Ishikawa (cell line): ENCODE measurements at regions not wholly inside any gene's neighbourhood (a gene's known extent, or its start where the extent isn't known, plus 50 kb on each side); places are given as distances from the start of the nearest gene placed in this dataset.

Source experiments
- CREB1 ChIP-seq: IDR thresholded peaks from 2 replicates; pipeline ENCODE4 v1.6.1; 2012; ENCODE audit warnings: low read depth
- TEAD4 ChIP-seq: IDR thresholded peaks from 2 replicates; pipeline ENCODE4 v1.6.1; 2012
- ZBTB7A ChIP-seq: IDR thresholded peaks from 2 replicates; pipeline ENCODE4 v1.6.1; 2012; ENCODE audit warnings: low read depth
- TF ChIP-seq, protein P1 (sequence below): IDR thresholded peaks from 2 replicates; pipeline ENCODE4 v1.6.1; 2012
- TF ChIP-seq, protein P2 (sequence below): IDR thresholded peaks from 2 replicates; pipeline ENCODE4 v1.6.1; 2012; ENCODE audit warnings: low read depth, mild to moderate bottlenecking

DNA sequence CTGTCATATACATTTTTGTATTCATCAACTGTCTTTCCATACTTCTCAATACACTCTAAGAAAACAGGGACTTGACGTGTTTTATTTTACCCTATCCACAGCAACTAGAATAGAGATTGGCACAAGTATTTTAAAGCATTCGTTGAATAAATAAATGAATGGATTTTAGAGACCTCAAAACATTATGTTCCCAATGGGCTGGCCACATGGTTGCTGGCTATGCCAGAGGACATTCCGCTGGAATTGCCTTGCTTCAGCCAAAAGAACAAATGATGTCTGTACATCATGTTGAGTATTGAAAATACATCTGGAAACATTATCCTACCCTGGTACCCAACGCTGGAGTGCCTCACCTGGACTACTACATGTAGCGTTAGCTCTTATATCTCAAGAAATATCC is 132.8 kb upstream of the RAP1B start:
- TF ChIP-seq, protein P1, sequence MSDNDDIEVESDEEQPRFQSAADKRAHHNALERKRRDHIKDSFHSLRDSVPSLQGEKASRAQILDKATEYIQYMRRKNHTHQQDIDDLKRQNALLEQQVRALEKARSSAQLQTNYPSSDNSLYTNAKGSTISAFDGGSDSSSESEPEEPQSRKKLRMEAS, result no peak
- no peak for TF ChIP-seq TEAD4
- TF ChIP-seq, protein P2, sequence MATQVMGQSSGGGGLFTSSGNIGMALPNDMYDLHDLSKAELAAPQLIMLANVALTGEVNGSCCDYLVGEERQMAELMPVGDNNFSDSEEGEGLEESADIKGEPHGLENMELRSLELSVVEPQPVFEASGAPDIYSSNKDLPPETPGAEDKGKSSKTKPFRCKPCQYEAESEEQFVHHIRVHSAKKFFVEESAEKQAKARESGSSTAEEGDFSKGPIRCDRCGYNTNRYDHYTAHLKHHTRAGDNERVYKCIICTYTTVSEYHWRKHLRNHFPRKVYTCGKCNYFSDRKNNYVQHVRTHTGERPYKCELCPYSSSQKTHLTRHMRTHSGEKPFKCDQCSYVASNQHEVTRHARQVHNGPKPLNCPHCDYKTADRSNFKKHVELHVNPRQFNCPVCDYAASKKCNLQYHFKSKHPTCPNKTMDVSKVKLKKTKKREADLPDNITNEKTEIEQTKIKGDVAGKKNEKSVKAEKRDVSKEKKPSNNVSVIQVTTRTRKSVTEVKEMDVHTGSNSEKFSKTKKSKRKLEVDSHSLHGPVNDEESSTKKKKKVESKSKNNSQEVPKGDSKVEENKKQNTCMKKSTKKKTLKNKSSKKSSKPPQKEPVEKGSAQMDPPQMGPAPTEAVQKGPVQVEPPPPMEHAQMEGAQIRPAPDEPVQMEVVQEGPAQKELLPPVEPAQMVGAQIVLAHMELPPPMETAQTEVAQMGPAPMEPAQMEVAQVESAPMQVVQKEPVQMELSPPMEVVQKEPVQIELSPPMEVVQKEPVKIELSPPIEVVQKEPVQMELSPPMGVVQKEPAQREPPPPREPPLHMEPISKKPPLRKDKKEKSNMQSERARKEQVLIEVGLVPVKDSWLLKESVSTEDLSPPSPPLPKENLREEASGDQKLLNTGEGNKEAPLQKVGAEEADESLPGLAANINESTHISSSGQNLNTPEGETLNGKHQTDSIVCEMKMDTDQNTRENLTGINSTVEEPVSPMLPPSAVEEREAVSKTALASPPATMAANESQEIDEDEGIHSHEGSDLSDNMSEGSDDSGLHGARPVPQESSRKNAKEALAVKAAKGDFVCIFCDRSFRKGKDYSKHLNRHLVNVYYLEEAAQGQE, result no peak
- TF ChIP-seq CREB1, result no peak
- TF ChIP-seq ZBTB7A, result no peak
